T1000 (cell line): ENCODE measurements at regions not wholly inside any gene's neighbourhood (a gene's known extent, or its start where the extent isn't known, plus 50 kb on each side); places are given as distances from the start of the nearest gene placed in this dataset.

Source experiments
- DNase-seq: peaks from one replicate; lab custom pipeline; 2025; ENCODE audit warnings: mixed read lengths; lab: John Stamatoyannopoulos, UW

- no peak for DNase-seq
Observed at GRCh38 chr3:88573472-88573871, 423.7 kb downstream of the C3orf38 start.

DNA sequence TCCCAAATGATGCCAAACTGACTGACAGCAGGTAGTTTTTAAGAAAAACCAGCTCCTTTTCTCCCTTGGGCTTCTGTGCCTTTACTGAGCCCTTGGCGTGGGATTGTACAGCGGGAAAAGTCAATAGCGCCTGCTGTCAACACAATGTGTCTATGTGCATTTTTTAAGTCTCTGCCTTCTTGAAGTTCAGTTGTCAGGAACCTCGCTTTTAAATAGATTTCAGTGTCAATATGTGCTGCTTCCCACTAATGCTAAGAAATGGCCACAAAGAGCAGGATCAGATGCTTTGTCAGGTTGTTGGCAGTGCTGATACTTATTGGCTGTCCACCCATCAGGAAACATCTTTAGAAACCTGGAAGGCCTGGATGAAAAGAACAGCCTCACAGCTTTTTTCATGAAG, 424.4 kb downstream of the C3orf38 start:
- DNase-seq = no peak

- no peak for DNase-seq
Observed at GRCh38 chr3:88584451-88584850, 434.7 kb downstream of the C3orf38 start.

- no peak for DNase-seq
Observed at GRCh38 chr3:88586121-88586640, 436.4 kb downstream of the C3orf38 start.

GRCh38 chr3:88589138-88589537, 439.4 kb downstream of the C3orf38 start:
- DNase-seq = no peak

DNA sequence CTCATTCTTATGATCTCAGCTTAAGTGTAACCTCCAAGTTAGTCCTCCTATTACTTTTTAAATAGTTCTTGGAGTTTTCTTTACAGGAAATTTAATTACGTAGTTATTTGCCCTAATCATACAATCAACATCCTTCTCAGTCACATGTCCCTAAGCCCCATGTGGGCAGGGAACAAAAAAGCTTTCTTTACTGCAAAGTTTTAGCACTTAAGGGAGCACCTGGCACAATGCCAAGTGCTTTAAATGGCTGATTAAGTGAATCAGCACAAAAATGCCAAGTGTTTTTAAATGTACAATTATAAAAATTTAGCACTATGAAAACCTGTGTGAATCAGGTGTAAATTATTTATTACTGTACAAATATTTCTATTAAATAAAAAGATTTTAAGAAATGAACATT, 445.3 kb downstream of the C3orf38 start:
- DNase-seq = no peak

DNA sequence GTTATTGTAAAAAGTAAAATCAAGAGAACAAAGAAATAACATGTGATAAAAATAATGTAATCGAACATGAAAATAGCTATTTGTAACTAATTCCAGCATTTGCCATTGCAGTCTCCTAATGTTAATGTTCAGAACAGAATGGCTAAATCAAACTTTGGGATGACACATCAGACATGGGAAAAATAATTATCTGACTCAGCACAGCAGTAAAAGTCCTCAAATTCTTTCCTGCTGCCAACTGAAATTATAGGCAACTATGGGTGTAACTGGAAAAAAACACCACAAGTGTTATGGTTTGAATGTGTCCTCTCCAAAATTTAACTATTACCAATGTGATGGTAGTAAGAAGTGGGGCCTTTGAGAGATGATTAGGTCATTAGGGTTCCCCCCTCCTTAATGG, 446.7 kb downstream of the C3orf38 start:
- no peak for DNase-seq

GRCh38 chr3:88610820-88611219, 461.1 kb downstream of the C3orf38 start:
- no peak for DNase-seq

DNA sequence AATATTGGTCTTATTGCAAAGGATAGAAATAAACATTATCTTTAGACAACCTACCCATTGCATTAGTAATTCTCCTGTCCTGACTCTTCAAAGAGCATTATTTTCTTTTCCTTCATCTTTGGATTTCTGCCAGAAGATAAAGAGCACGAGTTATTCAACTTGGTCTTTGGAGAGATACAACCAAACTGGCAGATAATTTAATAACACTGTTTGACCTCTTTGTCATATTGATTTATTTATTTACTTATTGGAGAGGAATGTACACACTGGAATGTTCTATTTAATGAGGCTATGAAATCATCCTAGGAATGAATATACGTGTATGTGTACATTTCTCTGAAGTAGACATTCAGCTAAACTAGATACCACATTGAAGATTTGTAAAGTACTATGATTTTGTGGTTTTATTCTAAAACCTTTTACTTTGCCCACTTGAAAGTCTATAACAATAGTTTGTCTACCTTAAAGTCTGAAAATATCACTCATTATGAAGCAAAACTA, 462.1 kb downstream of the C3orf38 start:
- DNase-seq = no peak

DNA sequence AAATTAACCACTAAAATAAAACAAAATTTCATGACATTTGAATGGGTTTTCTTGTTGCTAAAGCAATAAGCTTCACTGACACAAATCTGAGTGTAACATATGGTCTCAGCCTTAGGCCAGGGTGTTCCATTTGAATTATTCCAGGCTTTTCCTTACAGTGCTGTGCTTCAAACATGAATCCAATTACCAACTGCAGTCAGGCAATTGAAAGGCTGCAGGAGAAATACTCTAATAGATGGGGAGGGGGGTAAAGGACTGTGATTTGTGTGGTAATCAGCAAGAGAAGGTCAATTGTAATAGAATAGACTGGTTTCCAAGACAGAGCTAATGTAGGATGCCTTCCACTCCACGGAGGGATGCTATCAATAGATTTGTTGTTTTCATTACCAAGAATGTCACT, 466.7 kb downstream of the C3orf38 start:
- DNase-seq = no peak

- DNase-seq = no peak
Observed at GRCh38 chr3:88617283-88617682, 467.5 kb downstream of the C3orf38 start.

- no peak for DNase-seq
Observed at GRCh38 chr3:88618021-88618645, 468.4 kb downstream of the C3orf38 start.

GRCh38 chr3:88621586-88621985, 471.8 kb downstream of the C3orf38 start:
- DNase-seq = no peak

DNA sequence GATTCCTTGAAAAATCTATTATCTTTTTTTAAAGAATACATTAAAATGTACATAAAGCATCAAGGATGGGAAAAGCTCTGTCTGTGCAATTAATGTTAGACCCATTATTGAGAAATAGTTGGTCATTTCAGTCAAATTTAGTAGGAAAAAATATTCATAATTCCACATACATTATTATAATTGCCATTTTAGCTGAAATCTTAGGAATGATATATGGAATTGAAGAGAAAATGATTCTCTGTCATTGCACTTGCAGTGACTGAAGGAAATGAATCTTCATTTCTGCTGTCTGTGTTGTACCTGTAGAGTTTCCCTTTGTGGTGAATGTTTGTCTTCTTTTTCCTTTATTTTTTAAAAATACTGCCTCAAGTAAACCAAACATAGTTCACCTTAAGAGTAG, 473.9 kb downstream of the C3orf38 start:
- DNase-seq = no peak

DNA sequence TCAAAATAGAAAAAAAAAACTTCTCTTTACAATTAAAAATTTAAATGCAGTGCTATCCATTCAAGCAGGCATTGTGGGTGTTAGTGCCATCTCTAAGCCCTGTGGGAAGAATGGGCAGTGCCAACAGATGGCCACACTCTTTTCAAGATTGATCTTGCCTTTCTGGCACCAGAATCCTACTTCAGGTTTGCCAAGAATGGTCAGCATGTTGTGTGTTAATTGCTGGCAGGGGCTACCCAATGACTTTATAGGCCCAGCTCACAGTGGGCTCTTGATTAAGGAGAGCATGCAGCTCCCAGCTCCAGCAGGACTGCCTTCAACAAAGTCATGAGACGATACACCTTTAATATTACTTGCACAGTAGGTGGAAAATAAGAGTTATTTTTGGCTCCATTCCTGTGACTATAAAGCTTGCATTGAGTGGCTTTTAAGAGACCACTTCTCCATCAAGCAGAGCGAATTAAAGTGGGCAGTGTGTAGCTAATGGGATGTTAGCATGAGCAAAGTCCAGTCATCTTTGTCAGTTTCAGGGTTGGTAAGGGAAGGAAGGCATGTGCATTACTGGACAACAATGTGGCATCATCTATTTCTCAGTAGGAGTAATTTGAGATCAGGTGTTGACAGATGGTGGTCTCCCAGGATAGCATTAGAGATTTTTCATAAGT, 476.8 kb downstream of the C3orf38 start:
- DNase-seq = no peak

DNA sequence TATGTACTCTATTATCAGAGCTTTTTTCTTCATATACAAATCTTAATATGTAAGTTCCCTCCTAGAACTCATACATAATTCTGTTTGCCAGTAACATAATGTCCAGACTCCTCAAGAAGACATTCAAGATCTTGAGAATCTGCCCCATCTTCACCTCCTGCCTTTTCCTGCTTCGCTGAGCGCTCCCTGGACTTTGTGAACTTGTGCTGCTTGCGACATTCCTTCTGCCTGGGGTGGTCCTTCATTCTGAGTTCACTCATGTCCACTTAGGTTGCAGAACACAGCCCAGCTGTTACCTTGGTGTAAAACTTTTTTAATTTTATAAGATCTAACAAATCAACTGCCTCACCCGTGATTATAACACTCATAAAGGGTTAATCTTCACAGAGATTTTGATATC, 478.5 kb upstream of the EPHA3 start:
- no peak for DNase-seq

DNA sequence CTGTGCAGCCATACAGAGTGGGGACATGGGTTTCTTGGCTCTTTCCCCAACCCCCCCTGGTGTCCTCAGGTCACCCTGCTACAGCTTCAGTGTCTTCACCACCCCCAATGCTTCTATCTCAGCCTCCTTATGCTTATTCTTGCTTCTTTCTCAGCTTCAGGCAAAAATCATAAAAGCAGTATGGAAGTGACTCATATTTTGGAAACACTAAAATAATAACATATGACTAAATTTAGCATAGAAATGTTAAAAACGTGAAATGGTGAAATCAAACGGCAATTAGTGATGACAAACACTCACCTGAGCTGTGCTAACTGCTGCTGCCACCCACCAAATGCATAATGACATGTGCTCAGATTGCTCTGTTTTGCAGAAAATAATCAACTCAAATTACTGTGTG, 475.2 kb upstream of the EPHA3 start:
- DNase-seq = no peak

- DNase-seq = no peak
Observed at GRCh38 chr3:88640581-88640980, 466.8 kb upstream of the EPHA3 start.

DNA sequence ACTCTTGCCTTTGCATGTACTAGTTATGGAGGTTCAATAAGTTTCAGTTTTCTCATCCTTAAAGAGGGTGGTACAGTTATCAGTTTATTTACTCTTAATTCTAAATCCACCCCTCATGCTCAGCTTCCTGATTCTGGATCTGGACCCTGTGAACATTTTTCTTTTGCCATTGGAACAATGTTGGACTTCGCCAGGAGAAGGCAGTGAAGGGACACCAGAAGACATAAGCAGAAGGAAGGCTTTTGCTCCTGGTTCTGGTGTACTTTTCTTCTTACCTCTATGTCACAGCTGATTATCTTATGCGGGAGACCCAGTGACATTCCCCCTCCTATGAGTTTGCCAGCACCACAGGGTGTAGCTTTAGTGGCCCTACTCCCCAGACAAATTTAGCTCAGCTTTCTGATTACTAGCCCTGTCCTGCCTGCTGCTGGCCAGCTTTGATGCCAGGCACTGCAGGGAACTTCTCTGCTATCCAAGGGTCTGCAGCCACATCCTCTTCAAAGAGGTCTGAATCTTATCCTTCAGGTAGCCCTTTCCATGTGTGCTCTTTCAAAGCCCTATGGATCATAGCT, 466.3 kb upstream of the EPHA3 start:
- no peak for DNase-seq

- DNase-seq = no peak
Observed at GRCh38 chr3:88657459-88657858, 450.0 kb upstream of the EPHA3 start.

DNA sequence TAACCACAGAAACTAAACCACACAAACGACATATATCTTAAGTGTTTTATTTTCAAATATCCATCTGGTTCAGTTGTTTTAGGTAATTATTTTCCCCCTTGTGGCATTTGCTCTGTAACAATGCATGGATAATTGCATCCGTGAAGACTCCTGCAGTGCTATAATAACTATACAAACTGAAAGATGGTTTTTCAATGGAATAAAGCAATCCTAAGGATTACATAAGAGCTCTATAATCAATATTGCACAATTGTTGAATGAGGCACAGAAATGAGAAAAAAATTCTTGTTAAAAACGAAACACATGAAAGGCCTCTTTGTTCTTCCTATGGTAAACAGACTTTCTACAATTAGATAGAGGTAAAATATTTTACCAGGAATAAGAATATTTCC, 446.0 kb upstream of the EPHA3 start:
- DNase-seq = no peak

- no peak for DNase-seq
Observed at GRCh38 chr3:88668180-88668579, 439.2 kb upstream of the EPHA3 start.

DNA sequence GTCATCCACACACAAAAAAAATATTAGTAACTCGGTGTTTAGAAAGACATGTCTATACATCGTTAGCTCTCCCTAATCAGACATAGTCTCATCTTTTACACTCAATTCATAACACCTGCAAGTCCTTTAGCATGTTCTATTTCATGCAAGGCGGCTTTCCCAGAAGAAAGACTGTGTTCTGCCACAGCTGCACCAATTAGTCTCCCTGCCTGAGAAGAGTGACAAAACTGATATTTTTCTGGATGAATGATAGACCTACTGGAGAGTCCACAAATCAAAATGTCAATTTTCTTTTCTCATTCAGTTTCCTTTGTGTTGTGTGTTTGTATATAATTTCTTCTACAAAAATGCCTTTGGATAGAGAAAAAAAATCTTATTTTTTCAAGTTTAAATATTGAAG, 435.8 kb upstream of the EPHA3 start:
- no peak for DNase-seq
